SU-DHL-6 (cell line): ENCODE measurements at regions not wholly inside any gene's neighbourhood (a gene's known extent, or its start where the extent isn't known, plus 50 kb on each side); places are given as distances from the start of the nearest gene placed in this dataset.

Experiments
- CTCF ChIP-seq: fragments of 200-600 bp; sonication (generic); IDR thresholded peaks from one replicate; pipeline ENCODE4 v1.5.1; 2017; ENCODE audit warnings: antibody characterized with exemption, mild to moderate bottlenecking, low read length, moderate library complexity; ENCODE audit not compliant: insufficient read depth, poor library complexity, severe bottlenecking
- EZH2phosphoT487 ChIP-seq: fragments of 200-600 bp; sonication (generic), shearing (Covaris generic); conservative IDR thresholded peaks from 2 replicates; pipeline ENCODE4 v1.6.1; 2018; ENCODE audit warnings: mild to moderate bottlenecking, antibody characterized with exemption, low read length, moderate library complexity, mixed read lengths

GRCh38 chr3:88221726-88222125 lies 72.0 kb downstream of the C3orf38 start:
- TF ChIP-seq CTCF (no peak), EZH2phosphoT487 (no peak)
